GM20431 (cell line): ENCODE measurements at regions not wholly inside any gene's neighbourhood (a gene's known extent, or its start where the extent isn't known, plus 50 kb on each side); places are given as distances from the start of the nearest gene placed in this dataset.
"Not testable (repeated sequence)": the region's sequence is repeated elsewhere in the genome, so short reads cannot be mapped to it uniquely, and the experiment has no call there.

Source experiments
- in situ Hi-C: fragments of 300-500 bp; cut with MseI, MboI; formaldehyde crosslinking; loops from one replicate; pipeline ENCODE4 v1.15.0; 2020; ENCODE audit warnings: low sequenced_read_pairs; ENCODE audit not compliant: unreplicated experiment

DNA sequence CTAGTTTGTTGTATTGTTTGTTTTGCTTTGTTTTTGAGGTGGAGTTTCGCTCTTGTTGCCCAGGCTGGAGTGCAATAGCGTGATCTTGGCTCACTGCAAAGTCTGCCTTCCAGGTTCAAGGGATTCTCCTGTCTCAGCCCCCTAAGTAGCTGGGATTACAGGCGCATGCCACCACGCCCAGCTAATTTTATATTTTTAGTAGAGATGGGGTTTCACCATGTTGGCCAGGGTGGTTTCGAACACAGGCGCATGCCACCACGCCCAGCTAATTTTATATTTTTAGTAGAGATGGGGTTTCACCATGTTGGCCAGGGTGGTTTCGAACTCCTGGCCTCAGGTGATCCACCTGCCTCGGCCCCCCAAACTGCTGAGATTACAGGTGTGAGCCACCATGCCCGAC lies 85.4 kb upstream of the SGK1 start:
- in situ Hi-C loops: not testable (repeated sequence)

DNA sequence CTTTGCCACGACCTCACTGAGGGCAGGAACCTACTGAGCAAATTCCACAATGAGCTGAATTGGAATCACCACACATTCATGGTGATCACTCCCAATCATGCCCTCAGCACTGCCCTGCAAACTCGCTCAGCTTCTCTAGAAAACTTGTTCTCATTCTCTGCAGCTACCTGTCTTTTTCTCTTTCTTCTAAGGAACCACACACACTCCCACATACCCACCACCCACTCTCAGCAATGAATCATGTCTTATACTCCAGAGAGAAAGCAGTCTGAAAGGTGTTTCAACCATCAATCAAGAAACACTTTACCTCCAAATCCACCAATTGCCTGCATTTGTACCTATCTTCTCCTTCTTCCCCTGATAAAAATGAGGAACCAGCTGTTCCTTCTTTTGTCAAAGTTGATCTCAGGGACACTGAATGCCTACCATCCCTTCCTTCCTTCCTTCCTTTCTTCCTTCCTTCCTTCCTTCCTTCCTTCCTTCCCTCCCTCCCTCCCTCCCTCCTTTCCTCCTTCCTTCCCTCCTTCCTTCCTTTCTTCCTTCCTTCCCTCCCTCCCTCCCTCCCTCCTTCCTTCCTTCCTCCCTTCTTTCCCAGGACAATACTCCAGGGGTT lies 84.6 kb upstream of the SGK1 start:
- in situ Hi-C loops: no loop called here

DNA sequence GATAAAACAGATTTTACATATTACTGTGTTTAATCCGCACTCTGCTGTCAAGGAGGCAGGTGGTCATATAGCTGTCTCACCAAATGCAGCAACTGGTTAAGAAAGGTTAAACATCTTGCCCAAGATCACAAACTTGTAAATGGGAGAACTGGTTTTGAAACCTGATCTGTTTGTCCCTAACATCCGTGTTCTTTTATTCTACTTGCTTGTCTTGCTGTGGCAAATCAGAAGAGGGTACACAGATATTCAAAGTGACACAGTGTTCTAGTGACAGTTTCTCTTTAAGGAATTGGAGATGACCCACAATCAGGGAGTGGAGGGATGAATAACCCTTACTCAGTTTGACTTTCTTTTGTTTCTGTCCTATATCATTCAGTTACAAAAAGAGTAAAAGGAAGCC lies 83.0 kb upstream of the SGK1 start:
- in situ Hi-C loops: no loop called here

DNA sequence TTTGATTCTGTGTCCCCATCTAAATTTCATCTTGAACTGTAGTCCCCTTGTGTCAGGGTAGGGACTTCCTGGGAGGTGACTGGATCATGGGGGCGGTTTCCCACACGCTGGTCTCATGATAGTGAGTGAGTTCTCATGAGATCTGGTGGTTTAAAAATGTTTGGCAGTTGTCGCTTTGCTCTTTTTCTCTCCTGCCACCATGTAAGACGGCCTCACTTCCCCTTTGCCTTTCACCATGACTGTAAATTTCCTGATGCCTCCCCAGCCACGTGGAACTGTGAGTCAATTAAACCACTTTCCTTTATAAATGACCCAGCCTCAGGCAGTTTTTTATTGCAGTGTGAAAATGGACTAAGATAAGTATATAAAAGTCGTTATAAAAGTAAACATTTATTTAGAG lies 80.5 kb upstream of the SGK1 start:
- in situ Hi-C loops: no loop called here

DNA sequence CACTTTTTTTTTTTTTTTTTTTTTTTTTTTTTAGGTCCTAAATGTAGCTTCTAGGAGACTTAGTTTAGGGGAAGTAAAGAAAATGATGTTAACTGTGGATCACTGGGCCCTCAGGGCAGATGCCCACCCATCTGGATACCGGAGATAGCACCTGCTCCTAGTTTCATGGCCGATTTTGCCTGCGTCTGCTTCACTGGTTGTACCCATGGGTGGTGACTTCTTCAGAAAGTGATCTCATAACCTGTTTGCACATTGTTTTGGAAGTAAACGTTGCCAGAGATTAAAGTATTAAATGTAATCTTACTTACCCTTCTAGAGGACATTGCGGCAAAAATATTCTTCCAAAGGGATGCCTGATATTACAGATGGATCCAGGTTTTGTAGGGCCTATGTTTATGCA lies 79.8 kb upstream of the SGK1 start:
- in situ Hi-C loops: no loop called here

DNA sequence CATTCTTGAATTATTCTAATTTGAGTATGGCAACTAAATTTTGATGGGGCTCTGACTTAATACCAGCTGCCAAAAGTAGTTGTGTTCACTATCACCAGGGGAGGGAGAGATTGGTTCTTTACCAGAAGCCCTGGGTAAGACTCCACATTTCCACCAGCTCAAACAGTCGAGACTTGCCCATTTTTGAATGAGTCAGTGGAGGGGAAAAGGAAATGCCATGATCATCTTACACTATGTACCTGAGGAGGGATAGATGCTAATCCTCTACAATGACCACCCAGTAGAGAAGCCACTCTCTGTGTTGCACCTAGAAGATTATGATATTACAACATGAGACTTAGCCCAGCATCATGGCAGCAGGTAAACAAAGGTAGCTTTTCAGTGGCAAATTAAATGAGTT lies 77.0 kb upstream of the SGK1 start:
- in situ Hi-C loops: no loop called here

DNA sequence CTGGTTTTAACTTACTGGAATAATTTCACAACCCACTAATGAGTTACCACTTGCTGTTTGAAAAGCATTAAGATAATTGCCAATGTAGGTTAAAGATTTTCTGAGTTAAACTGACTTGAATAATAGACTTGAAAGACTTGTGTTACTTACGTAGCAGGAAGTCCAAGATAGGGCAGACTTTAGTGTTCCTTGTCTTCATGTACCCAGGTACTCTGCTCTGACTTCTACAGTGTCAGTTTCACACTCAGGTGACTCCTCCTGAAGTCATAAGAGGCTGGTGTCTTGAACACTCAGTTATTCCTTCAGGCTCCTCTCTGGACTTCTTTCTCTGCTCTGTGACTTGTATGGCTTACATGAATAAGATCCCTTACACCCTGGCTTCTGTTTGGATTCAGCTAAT lies 76.3 kb upstream of the SGK1 start:
- in situ Hi-C loops: no loop called here

DNA sequence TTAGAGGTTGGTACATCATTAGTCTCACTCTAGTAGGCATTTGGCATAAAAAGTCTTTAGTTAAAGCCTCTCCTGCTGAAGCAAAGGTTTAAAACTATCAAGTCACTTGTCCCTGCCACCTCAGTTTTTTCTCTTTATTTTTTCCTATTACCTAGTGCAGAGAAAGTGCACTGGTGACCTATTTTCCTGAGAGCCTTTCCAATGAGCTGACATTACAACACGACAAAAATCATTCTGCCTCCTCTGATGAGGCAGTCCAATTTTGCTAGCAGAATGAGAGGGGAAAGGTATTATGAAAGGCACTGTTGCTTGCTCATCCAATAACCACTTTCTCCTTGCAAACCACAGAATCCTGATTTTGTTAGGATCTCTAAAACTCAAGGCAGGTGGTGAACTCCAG lies 73.3 kb upstream of the SGK1 start:
- in situ Hi-C loops: no loop called here

DNA sequence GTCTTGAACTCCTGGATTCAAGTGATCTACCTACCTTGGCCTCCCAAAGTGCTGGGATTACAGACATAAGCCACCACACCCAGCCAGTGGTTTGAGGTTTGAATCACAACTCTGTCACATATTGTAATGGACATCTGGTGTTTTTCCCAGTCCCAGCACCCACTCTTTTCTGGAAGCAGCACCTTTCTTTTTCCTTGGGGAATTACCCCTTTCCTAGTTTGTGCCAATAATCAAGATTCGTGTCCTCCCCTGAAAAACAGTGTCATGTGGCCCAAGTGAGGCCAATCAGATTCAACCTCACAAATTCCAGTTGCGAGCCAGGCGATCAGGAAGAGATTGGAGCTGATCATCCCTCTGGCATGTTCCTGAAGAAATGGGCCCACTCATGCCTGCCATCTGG lies 71.7 kb upstream of the SGK1 start:
- in situ Hi-C loops: no loop called here

DNA sequence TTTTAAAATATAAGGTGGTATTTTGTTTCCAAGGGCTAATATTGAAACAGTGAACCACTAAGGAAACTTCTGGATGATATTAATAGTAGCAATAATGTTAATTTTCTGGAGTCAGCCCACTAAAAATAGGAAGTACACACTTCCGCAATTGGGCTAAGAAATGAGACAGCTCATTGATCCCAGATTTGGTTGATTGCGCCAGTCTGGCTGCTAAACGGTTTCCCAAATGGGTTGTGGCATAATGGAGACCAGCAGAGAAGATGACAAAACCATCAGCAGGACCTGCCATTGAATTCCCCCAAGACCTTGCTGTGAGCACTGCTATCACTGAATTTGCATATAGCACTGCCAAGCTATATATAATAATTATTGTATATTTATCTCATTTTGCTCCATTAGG lies 71.2 kb upstream of the SGK1 start:
- in situ Hi-C loops: no loop called here

DNA sequence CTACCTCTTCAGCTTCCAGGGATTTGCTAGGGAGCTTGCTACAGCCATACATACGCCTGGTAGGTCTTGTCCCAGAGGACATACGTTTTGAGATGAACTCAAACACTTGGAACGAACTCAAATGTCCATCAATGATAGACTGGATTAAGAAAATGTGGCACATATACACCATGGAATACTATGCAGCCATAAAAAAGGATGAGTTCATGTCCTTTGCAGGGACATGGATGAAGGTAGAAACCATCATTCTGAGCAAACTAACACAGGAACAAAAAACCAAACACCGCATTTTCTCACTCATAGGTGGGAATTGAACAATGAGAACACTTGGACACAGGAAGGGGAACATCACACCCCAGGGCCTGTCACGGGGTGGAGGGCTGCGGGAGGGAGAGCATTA lies 68.6 kb upstream of the SGK1 start:
- in situ Hi-C loops: not testable (repeated sequence)

DNA sequence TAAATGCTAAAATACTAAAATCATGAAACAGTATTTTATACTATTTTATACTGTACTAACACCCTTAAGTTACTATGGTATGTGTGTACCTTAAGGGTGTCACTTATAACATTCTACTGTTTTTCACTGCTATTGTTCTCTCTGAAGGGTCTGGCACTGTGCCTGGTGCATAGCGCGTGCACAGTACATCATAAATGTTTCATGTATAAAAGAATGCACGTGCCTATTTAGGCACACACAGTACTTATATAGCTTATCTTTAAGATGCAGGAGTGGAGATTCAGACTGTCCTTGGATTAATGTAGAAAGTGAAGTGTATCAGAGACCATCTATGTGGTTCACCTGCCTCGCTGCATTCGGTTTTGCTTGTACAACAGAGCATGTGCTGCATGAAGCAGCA lies 64.0 kb upstream of the SGK1 start:
- in situ Hi-C loops: no loop called here

DNA sequence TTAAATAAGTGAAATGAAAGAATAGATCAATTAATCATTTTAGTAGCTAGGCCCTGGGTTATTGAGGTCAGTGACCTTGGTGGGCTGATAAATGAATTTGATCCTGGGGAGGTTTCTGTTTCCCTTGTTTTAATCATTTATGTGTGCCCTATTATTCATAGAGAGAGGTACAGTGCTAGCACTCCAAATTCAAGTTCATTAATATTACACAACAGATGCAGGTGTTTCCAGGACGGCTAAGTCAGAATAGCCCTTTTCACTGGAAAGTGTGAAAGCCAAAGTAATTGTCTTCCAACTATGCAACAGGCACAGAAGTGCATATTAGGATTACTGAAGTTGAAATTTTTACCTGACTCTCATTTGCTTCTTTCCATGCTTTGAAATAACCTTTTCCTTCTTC lies 61.7 kb upstream of the SGK1 start:
- in situ Hi-C loops: no loop called here

DNA sequence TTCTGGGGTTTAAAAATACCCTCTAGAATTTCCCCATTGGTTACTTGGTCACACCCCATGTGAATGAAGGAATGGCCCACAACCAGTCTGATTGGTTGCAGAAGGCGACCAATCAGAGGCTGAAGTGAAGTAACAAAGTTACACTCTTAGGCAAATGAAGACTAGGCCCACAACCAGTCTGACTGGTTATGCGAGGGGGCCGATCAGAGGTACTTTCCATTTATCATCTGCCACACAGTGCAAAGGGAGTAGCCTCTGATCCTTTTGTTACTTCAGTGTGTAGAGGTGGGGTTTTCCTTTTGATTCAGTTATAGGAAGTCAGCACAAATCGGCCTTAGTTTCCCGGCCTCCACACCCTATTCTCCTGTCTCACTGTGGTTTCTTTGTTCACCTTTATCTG lies 61.2 kb upstream of the SGK1 start:
- in situ Hi-C loops: no loop called here

DNA sequence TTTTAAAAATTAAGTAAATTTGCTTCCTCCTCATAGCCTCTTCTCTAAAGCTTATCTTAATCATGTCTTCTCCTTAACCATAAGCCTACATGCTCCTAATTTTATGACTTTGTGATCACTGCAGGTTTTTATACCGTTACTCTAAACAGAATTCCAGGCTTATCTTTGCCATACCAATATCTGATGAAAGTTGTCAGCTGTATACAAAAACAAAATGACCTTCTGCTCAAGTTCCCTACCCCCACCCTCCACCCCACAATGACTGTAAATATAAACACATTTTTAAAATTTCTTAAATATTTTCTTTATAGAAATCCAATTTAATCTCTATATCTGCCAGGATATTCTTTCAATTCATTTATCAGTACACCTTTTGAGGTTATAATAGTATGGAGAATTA lies 60.5 kb upstream of the SGK1 start:
- in situ Hi-C loops: no loop called here

DNA sequence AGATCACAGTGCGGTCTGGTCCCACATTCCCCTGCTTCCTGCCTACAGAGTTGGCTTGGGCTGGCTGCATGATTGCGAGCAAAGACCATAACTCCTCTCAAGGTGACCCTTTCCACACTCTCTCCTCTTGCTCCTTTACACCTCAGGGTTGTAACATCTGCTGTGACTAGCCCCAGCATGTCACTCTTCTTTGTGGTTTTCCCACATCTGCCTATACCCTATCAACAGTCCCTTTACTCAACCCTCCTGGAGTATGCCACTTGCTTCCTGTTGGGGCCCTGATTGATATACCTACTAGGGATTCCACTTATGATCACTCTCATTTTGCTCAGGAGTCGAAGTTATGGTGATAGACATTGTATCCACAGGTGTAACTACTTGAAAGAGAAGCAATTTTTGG lies 58.9 kb upstream of the SGK1 start:
- in situ Hi-C loops: no loop called here

DNA sequence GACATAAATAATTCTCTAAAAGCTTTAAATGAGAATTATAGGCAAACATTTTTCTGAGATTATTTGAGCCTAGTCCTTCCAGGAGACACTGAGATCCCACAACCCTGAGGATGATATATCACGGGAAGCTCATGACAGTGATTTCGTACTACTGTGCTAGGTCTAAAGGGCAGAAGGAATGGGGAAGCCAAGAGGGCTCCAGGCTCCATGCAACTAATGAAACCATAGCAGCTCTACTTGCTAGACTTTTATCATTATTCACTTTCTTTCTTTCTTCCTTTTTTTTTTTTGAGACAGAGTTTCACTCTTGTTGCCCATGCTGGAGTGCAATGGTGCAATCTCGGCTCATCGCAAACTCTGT lies 57.3 kb upstream of the SGK1 start:
- in situ Hi-C loops: no loop called here

DNA sequence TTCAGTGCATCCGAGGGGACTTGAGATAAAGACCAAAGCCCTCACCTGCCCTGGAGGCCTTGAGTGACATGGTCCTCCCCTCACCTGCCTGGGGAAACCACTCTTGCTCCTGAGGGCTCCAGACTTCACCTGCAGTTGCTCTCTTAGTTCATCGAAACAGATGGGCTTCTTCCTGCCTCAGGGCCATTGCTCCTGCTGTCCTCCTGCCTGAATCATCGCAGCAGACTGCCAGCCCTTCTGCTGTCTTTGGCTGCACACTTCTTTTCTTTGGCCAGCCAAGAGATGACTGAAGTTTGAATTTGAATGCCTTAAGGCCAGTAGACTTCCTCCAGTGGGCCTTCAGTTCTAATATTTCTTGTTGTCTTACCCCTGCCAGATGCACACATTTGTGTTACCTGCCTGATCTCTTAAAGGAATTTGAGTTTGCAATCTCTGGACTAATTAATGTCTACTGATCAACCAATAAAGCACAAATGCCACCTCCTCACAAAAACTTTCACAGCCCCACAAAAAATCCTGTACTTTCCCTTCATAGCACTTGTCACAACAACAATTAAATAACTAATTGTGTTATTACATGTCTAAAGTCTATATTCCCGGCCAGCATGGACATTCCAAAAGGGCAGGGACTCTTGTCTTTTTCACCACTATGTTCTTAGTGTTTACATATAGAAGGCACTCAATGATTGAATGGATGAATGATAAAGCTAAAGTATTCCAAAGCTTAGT lies 56.7 kb upstream of the SGK1 start:
- in situ Hi-C loops: no loop called here

DNA sequence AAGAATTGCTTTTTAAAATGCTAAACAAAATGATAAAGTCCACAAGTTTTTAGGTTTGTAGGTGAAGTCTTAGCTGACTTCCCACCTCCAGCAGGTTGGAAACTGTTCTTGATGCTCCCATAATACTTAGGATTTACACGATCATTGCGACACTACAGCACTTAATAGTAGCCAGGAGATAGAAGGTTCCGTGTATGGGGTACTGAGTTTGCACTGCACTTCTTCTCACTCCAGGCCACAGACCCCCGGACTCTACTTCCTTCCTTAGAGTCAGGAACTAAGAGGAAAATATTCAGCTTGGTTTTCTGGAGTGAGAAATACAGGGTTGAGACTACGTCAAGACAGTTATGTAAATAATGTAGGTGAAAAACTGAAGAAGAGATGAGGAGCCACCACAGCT lies 56.1 kb upstream of the SGK1 start:
- in situ Hi-C loops: no loop called here

DNA sequence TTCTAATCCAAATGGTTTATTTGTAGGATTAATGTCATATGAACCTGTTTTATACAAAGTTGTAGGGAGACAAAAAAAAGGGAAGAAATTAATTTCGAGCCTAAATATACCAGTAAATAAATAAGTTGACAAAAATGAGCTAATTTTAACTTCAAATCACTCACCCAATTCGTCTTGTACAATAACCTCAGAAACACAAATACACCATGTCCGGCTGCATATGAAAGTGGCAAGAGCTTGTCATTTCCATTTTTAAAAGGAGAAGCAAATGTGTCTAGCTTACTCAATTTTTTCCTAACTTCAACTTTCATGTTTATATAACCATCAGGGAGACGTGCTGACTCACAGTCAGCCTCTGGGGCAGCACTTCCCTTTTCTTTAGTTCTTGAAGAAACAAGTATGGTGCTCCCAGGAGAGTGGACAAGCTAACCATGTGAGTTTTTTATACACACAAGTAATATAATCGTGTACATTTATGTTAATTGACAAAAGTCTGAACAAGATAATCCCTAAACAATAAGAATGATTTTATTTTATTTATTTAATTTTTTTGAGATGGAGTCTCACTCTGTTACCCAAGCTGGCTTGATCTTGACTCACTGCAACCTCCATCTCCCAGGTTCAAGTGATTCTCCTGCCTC lies 55.5 kb upstream of the SGK1 start:
- in situ Hi-C loops: no loop called here

DNA sequence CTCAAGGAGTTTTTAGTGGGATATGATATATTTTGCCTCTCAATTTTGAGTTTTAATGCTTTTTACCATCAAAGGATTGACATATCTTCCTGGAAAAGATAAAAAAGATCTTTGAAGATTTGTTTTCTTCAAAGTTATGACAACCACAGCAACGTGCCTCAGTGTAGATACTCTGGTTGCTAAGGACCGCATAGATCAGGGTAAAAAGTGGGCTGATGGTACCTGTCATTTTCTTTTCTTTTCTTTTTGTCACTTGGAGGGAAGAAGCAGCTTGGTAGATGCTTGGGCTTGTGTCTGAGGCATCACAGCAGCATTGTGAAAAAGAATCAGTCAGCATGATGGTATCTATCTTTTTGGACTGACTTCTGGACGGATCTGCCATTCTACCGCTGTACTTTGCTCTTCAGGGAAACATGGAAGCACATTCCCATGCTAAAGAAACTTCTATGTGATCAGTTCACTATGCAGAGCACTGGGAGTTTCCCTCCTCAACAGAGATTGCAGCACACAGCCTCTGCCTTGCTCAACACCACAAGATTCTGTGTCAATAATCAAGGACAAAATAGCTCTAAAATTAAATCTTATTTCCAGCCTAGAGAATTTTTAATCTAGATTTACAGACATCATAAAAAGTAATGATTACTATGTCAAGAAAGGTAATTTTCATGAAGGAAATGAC lies 54.8 kb upstream of the SGK1 start:
- in situ Hi-C loops: no loop called here
